GM12878 (cell line): ENCODE measurements at regions not wholly inside any gene's neighbourhood (a gene's known extent, or its start where the extent isn't known, plus 50 kb on each side); places are given as distances from the start of the nearest gene placed in this dataset.

Experiments
- ATAC-seq: fragments of 200-7000 bp; cut with Tn5 transposase; 3 replicates; pipeline ENCODE4 v1.9.1; 2020; ENCODE audit warnings: mild to moderate bottlenecking, moderate library complexity
- BruUV-seq: library from RNA; stranded (reverse); fragments of 400-500 nt; replicated peaks from 2 replicates; lab custom pipeline; 2021; lab: Mats Ljungman, UMichigan
- CTCF ChIA-PET: fragments of 300-600 bp; sonication (Branson Sonifier 250); formaldehyde crosslinking; extraction: SDS; loops from one replicate; lab custom pipeline; 2021; ENCODE audit warnings: inconsistent platforms; lab: Yijun Ruan, JAX
- POLR2A ChIA-PET: fragments of 350-600 bp; formaldehyde crosslinking; extraction: SDS; loops from one replicate; lab custom pipeline; 2021; ENCODE audit warnings: inconsistent platforms; lab: Charles Lee
- RAD21 ChIA-PET: fragments of 300-600 bp; sonication (Branson Sonifier 250); formaldehyde crosslinking; loops from one replicate; lab custom pipeline; 2023; ENCODE audit warnings: antibody characterized with exemption; ENCODE audit not compliant: unreplicated experiment; lab: Charles Lee
- SMC1A ChIA-PET: fragments of 300-600 bp; sonication (Branson Sonifier 250); formaldehyde crosslinking; loops from one replicate; lab custom pipeline; 2023; ENCODE audit not compliant: unreplicated experiment, uncharacterized antibody; lab: Charles Lee
- DNase-seq: peaks from one replicate; pipeline ENCODE4 v3.0.0-alpha.2; 2011; ENCODE audit warnings: low read depth, low spot score
- FAIRE-seq: peaks from 3 replicates; lab custom pipeline; 2011; peaks lifted over from hg19 to GRCh38; lab: Jason Lieb, UNC
- H2AFZ ChIP-seq: 2 replicates; pipeline ENCODE4 v1.6.0; 2011; ENCODE audit warnings: low read depth, low read length, control low read depth; ENCODE audit not compliant: control insufficient read depth
- H3K27ac ChIP-seq: 2 replicates; pipeline ENCODE4 v1.5.1; 2011; ENCODE audit warnings: control low read depth; ENCODE audit not compliant: control insufficient read depth, insufficient read depth
- H3K27me3 ChIP-seq, 2 experiments: replicated peaks in 1 of 2; 2 replicates each; pipeline versions ENCODE4 v1.6.0 to v1.6.1; 2011; ENCODE audit warnings: low read length in 1 of 2; ENCODE audit not compliant: control insufficient read depth in 2 of 2, insufficient read depth in 2 of 2
- H3K36me3 ChIP-seq, 2 experiments: 2 replicates each; pipeline ENCODE4 v1.5.1; 2011; ENCODE audit warnings: low read length in 1 of 2; ENCODE audit not compliant: control insufficient read depth in 2 of 2, insufficient read depth in 2 of 2
- H3K4me1 ChIP-seq: 2 replicates; pipeline ENCODE4 v1.6.1; 2011; ENCODE audit warnings: mild to moderate bottlenecking, low read length, moderate library complexity, mixed read lengths; ENCODE audit not compliant: control insufficient read depth, insufficient read depth
- H3K4me2 ChIP-seq: 2 replicates; pipeline ENCODE4 v1.6.0; 2011; ENCODE audit warnings: control low read depth; ENCODE audit not compliant: control insufficient read depth, insufficient read depth
- H3K4me3 ChIP-seq: fragments of 200-600 bp; sonication (generic); 2 replicates; pipeline ENCODE4 v1.5.1; 2016
- H3K79me2 ChIP-seq: 2 replicates; pipeline ENCODE4 v1.6.0; 2011; ENCODE audit warnings: low read length; ENCODE audit not compliant: control insufficient read depth, insufficient read depth
- H3K9ac ChIP-seq: 2 replicates; pipeline ENCODE4 v1.8.0; 2011; ENCODE audit warnings: low read length, control low read depth, mixed read lengths; ENCODE audit not compliant: control insufficient read depth, insufficient read depth
- H3K9me3 ChIP-seq: replicated peaks from 3 replicates; pipeline ENCODE4 v1.5.1; 2011; ENCODE audit warnings: mild to moderate bottlenecking, low read length; ENCODE audit not compliant: control insufficient read depth, insufficient read depth
- H4K20me1 ChIP-seq: 2 replicates; pipeline ENCODE4 v1.6.0; 2011; ENCODE audit not compliant: control insufficient read depth, insufficient read depth
- EZH2 ChIP-seq: IDR thresholded peaks from 2 replicates; pipeline ENCODE4 v1.6.1; 2012; ENCODE audit warnings: low read depth, mild to moderate bottlenecking, control low read depth, inconsistent platforms, low read length, borderline replicate concordance; ENCODE audit not compliant: control insufficient read depth
- IRF5 ChIP-seq: fragments of 450-650 bp; IDR thresholded peaks from 2 replicates; pipeline ENCODE4 v1.6.1; 2017; ENCODE audit warnings: borderline replicate concordance
- KDM1A ChIP-seq: fragments of 200-600 bp; sonication (generic); IDR thresholded peaks from 2 replicates; pipeline ENCODE4 v1.6.1; 2016; ENCODE audit warnings: borderline replicate concordance
- NFYA ChIP-seq: IDR thresholded peaks from 2 replicates; pipeline ENCODE4 v1.6.1; 2011; ENCODE audit warnings: low read depth, mild to moderate bottlenecking, low read length, improper control_type of control experiment, borderline replicate concordance
- RFX5 ChIP-seq: IDR thresholded peaks from 2 replicates; pipeline ENCODE4 v1.6.1; 2011; ENCODE audit warnings: low read depth, low read length, improper control_type of control experiment
- SIX5 ChIP-seq: IDR thresholded peaks from 2 replicates; pipeline ENCODE4 v1.6.1; 2011; ENCODE audit warnings: mild to moderate bottlenecking, low read depth, low read length, moderate library complexity; ENCODE audit not compliant: severe bottlenecking
- SMARCA5 ChIP-seq: fragments of 450-650 bp; IDR thresholded peaks from 2 replicates; pipeline ENCODE4 v1.6.1; 2017; ENCODE audit warnings: mild to moderate bottlenecking
- SPI1 ChIP-seq: IDR thresholded peaks from 2 replicates; pipeline ENCODE4 v1.6.1; 2011; ENCODE audit warnings: low read depth, mild to moderate bottlenecking, low read length, moderate library complexity, borderline replicate concordance; ENCODE audit not compliant: insufficient read depth
- TCF7 ChIP-seq: IDR thresholded peaks from 2 replicates; pipeline ENCODE4 v1.6.1; 2014; ENCODE audit warnings: antibody characterized with exemption, borderline replicate concordance
- WGBS: methylation state at CpG from one replicate; pipeline ENCODE4 v1.1.6; 2016; ENCODE audit warnings: low lambda C conversion rate; ENCODE audit not compliant: insufficient replicate concordance, insufficient coverage; ENCODE audit errors: missing lambda C conversion rate; 5-methylcytosine and 5-hydroxymethylcytosine counted together
- in situ Hi-C: fragments of 300-500 bp; cut with MboI; formaldehyde crosslinking; loops from 9 replicates; pipeline ENCODE4 v1.14.3; 2018; ENCODE audit warnings: mixed read lengths
- intact Hi-C: fragments of 100-400 bp; cut with micrococcal nuclease; formaldehyde crosslinking; loops from one replicate; pipeline ENCODE4 v1.14.2; 2022; ENCODE audit not compliant: unreplicated experiment

GRCh38 chr3:72618739-72619138 lies 229.5 kb downstream of the SHQ1 start:
- FAIRE-seq = no peak
- POLR2A ChIA-PET = no interaction called here

GRCh38 chr3:72617424-72618024 lies 230.7 kb downstream of the SHQ1 start:
- Histone ChIP-seq H3K79me2 (no peaks in the 10 kb centered on the region), H4K20me1 (no peaks in the 10 kb centered on the region), H3K4me1 (peaks cover 5% of the 10 kb centered on the region; the same call in 1 of the 2 replicates), H3K27ac (no peak overlapping the region), H3K27me3 (no peaks in the 10 kb centered on the region), H3K4me2 (no peak overlapping the region), H3K9ac (no peak overlapping the region), H3K4me3 (no peak overlapping the region), H2AFZ (no peak overlapping the region), H3K9me3 (no peaks in the 10 kb centered on the region; the same call in 2 of the 3 replicates), H3K36me3 (no peaks in the 10 kb centered on the region)
- TF ChIP-seq KDM1A (no peak), IRF5 (no peak)
- BruUV-seq = no TSS peak
- intact Hi-C loops = no loop called here
- POLR2A ChIA-PET = no interaction called here
- DNase-seq (no peak), FAIRE-seq (no peak), ATAC-seq (no peak)
- SMC1A ChIA-PET = no interaction called here
- RAD21 ChIA-PET = no interaction called here
- 39% methylated on average over 5 of the region's 5 CpGs for WGBS
- CTCF ChIA-PET = interaction anchor here (1.0 kb wide), 1 partner anchor 81 kb away, joined by 3 read pairs; no protein-coding TSS in a partner anchor
- in situ Hi-C loops = no loop called here

More at GRCh38 chr3:72618739-72619138, 229.5 kb downstream of the SHQ1 start:
- SMC1A ChIA-PET = no interaction called here
- Histone ChIP-seq H3K4me1 (peaks cover 5% of the 10 kb centered on the region; the same call in 1 of the 2 replicates), H2AFZ (no peak overlapping the region), H3K79me2 (no peaks in the 10 kb centered on the region), H3K9me3 (no peaks in the 10 kb centered on the region; the same call in 2 of the 3 replicates), H4K20me1 (no peaks in the 10 kb centered on the region), H3K4me2 (no peak overlapping the region), H3K4me3 (no peak overlapping the region), H3K27ac (no peak overlapping the region), H3K9ac (no peak overlapping the region), H3K27me3 (no peaks in the 10 kb centered on the region), H3K36me3 (no peaks in the 10 kb centered on the region)
- TF ChIP-seq RFX5 (no peak), SMARCA5 (no peak), EZH2 (no peak), NFYA (no peak), SIX5 (no peak), TCF7 (no peak), SPI1 (peak; percentile 15; the same call in 1 of the 2 replicates)
- ATAC-seq (no peak), DNase-seq (no peak)
- WGBS = 39% methylated on average over 6 of the region's 6 CpGs
- CTCF ChIA-PET = no interaction called here
- BruUV-seq = no TSS peak
- in situ Hi-C loops = no loop called here
- intact Hi-C loops = no loop called here
- RAD21 ChIA-PET = no interaction called here
